AG20443 (cell line): ENCODE measurements at regions not wholly inside any gene's neighbourhood (a gene's known extent, or its start where the extent isn't known, plus 50 kb on each side); places are given as distances from the start of the nearest gene placed in this dataset.
"Not testable (repeated sequence)": the region's sequence is repeated elsewhere in the genome, so short reads cannot be mapped to it uniquely, and the experiment has no call there.

Experiments used
- DNase-seq: peaks from one replicate; pipeline ENCODE4 v3.0.0; 2012; ENCODE audit warnings: low spot score, mixed read lengths

GRCh38 chrX:1852082-1852481 lies 237.2 kb downstream of the ASMT start:
- no peak for DNase-seq

GRCh38 chrX:1853447-1853846 lies 238.6 kb downstream of the ASMT start:
- no peak for DNase-seq

GRCh38 chrX:1853916-1854315 lies 239.1 kb downstream of the ASMT start:
- no peak for DNase-seq

GRCh38 chrX:1854861-1855260 lies 240.0 kb downstream of the ASMT start:
- DNase-seq, result not testable (repeated sequence)

- not testable (repeated sequence) for DNase-seq
Observed at GRCh38 chrX:1859266-1859665, 244.4 kb downstream of the ASMT start.

GRCh38 chrX:1860936-1861594 lies 246.2 kb downstream of the ASMT start:
- DNase-seq, result no peak

GRCh38 chrX:1863995-1864394 lies 249.1 kb downstream of the ASMT start:
- not testable (repeated sequence) for DNase-seq

GRCh38 chrX:1870421-1870820 lies 255.6 kb downstream of the ASMT start:
- DNase-seq, result no peak

- DNase-seq, result no peak
Observed at GRCh38 chrX:1871887-1872286, 257.0 kb downstream of the ASMT start.

GRCh38 chrX:1873671-1874070 lies 258.8 kb downstream of the ASMT start:
- no peak for DNase-seq

- DNase-seq, result no peak
Observed at GRCh38 chrX:1874416-1874815, 259.6 kb downstream of the ASMT start.

- DNase-seq, result no peak
Observed at GRCh38 chrX:1874899-1875298, 260.0 kb downstream of the ASMT start.

- DNase-seq, result no peak
Observed at GRCh38 chrX:1876041-1876440, 261.2 kb downstream of the ASMT start.

- DNase-seq, result no peak
Observed at GRCh38 chrX:1877780-1878179, 262.9 kb downstream of the ASMT start.

- not testable (repeated sequence) for DNase-seq
Observed at GRCh38 chrX:1880884-1881817, 266.3 kb downstream of the ASMT start.

- DNase-seq, result no peak
Observed at GRCh38 chrX:1883772-1884171, 268.9 kb downstream of the ASMT start.

GRCh38 chrX:1884446-1884845 lies 269.6 kb downstream of the ASMT start:
- no peak for DNase-seq

GRCh38 chrX:1885116-1885515 lies 270.3 kb downstream of the ASMT start:
- no peak for DNase-seq

GRCh38 chrX:1888305-1888704 lies 273.4 kb downstream of the ASMT start:
- DNase-seq, result not testable (repeated sequence)

- no peak for DNase-seq
Observed at GRCh38 chrX:1894026-1894294, 279.1 kb downstream of the ASMT start.

GRCh38 chrX:1894740-1895139 lies 279.9 kb downstream of the ASMT start:
- DNase-seq, result no peak

GRCh38 chrX:1895583-1895982 lies 280.7 kb downstream of the ASMT start:
- no peak for DNase-seq

GRCh38 chrX:1899841-1900240 lies 285.0 kb downstream of the ASMT start:
- DNase-seq, result no peak

- no peak for DNase-seq
Observed at GRCh38 chrX:1902901-1903235, 288.0 kb downstream of the ASMT start.
